GM19452 (cell line): ENCODE measurements at regions not wholly inside any gene's neighbourhood (a gene's known extent, or its start where the extent isn't known, plus 50 kb on each side); places are given as distances from the start of the nearest gene placed in this dataset.

ENCODE experiments used
- ATAC-seq: cut with Tn5 transposase; IDR thresholded peaks from one replicate; pipeline ENCODE4 v1.9.1; 2021; ENCODE audit not compliant: unreplicated experiment

GRCh38 chr17:83177611-83178532 is 98.5 kb downstream of the METRNL start:
- no peak for ATAC-seq

GRCh38 chr17:83178533-83179304 is 99.3 kb downstream of the METRNL start:
- ATAC-seq = no peak

GRCh38 chr17:83179374-83179773 is 100.0 kb downstream of the METRNL start:
- no peak for ATAC-seq

- ATAC-seq = no peak
Observed at GRCh38 chr17:83179811-83180210, 100.4 kb downstream of the METRNL start.

- ATAC-seq = no peak
Observed at GRCh38 chr17:83180264-83180995, 101.0 kb downstream of the METRNL start.

GRCh38 chr17:83180996-83181481 is 101.6 kb downstream of the METRNL start:
- ATAC-seq = no peak

GRCh38 chr17:83181991-83182619 is 102.7 kb downstream of the METRNL start:
- ATAC-seq = no peak

- ATAC-seq = no peak
Observed at GRCh38 chr17:83182620-83183101, 103.3 kb downstream of the METRNL start.

GRCh38 chr17:83183145-83183948 is 103.9 kb downstream of the METRNL start:
- ATAC-seq = no peak

GRCh38 chr17:83183951-83184506 is 104.6 kb downstream of the METRNL start:
- ATAC-seq = no peak

- ATAC-seq = no peak
Observed at GRCh38 chr17:83185023-83186002, 105.9 kb downstream of the METRNL start.

GRCh38 chr17:83186226-83186625 is 106.8 kb downstream of the METRNL start:
- no peak for ATAC-seq

- ATAC-seq = no peak
Observed at GRCh38 chr17:83186751-83187421, 107.5 kb downstream of the METRNL start.

GRCh38 chr17:83187782-83188311 is 108.4 kb downstream of the METRNL start:
- ATAC-seq = no peak

- ATAC-seq = no peak
Observed at GRCh38 chr17:83189044-83190003, 109.9 kb downstream of the METRNL start.

- no peak for ATAC-seq
Observed at GRCh38 chr17:83190004-83190385, 110.6 kb downstream of the METRNL start.
